Mesothelial cell of epicardium (in vitro differentiated cells): ENCODE measurements at regions not wholly inside any gene's neighbourhood (a gene's known extent, or its start where the extent isn't known, plus 50 kb on each side); places are given as distances from the start of the nearest gene placed in this dataset.

ENCODE experiments used
- DNase-seq, 2 experiments: peaks; one replicate each; pipeline ENCODE4 v3.0.0; 2021; ENCODE audit warnings: low spot score in 2 of 2; ENCODE audit not compliant: unreplicated experiment in 2 of 2
- H3K27ac Mint-ChIP-seq: 2 replicates; pipeline ENCODE4 v1.8.0; 2021; ENCODE audit warnings: mixed read lengths
- H3K27me3 Mint-ChIP-seq: 2 replicates; pipeline ENCODE4 v1.8.0; 2021; ENCODE audit warnings: low read depth, mixed read lengths
- H3K36me3 Mint-ChIP-seq: 2 replicates; pipeline ENCODE4 v1.8.0; 2021; ENCODE audit warnings: mixed read lengths
- H3K4me1 Mint-ChIP-seq: 2 replicates; pipeline ENCODE4 v1.8.0; 2021; ENCODE audit warnings: mixed read lengths
- H3K4me3 Mint-ChIP-seq: 2 replicates; pipeline ENCODE4 v1.8.0; 2021; ENCODE audit warnings: mild to moderate bottlenecking, moderate library complexity, mixed read lengths
- H3K9me3 Mint-ChIP-seq: 2 replicates; pipeline ENCODE4 v1.8.0; 2021; ENCODE audit warnings: mixed read lengths
- TF ChIP-seq, protein P1 (sequence below): fragments of 200-600 bp; sonication (generic); IDR thresholded peaks from one replicate; pipeline ENCODE4 v1.5.0; 2021; ENCODE audit warnings: antibody characterized with exemption; ENCODE audit not compliant: unreplicated experiment

DNA sequence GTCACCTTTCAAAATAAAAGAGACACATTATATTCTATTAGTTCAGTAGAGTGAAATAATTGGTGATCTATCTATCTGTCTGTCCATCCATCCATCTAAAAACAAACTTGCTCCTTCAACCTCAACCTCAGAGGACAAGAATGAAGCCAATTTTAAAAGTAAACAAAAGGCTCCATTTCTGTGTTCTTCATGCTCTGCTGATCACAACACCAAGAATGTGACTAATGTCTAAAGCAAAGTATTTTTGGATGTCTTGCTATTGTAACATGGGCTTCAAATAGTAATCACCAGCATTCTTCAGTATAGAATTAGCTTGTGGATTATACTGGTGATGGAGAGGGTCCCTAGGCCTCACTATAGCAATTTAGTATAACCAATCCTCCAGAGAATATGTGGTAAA lies 1304.4 kb downstream of the MAT2B start:
- H3K9me3 Mint-ChIP-seq: no peaks in the 10 kb centered on the region
- no peak overlapping the region for H3K27ac Mint-ChIP-seq
- H3K27me3 Mint-ChIP-seq: no peaks in the 10 kb centered on the region
- no peaks in the 10 kb centered on the region for H3K36me3 Mint-ChIP-seq
- no peak for DNase-seq
- H3K4me3 Mint-ChIP-seq: no peak overlapping the region
- TF ChIP-seq, protein P1, sequence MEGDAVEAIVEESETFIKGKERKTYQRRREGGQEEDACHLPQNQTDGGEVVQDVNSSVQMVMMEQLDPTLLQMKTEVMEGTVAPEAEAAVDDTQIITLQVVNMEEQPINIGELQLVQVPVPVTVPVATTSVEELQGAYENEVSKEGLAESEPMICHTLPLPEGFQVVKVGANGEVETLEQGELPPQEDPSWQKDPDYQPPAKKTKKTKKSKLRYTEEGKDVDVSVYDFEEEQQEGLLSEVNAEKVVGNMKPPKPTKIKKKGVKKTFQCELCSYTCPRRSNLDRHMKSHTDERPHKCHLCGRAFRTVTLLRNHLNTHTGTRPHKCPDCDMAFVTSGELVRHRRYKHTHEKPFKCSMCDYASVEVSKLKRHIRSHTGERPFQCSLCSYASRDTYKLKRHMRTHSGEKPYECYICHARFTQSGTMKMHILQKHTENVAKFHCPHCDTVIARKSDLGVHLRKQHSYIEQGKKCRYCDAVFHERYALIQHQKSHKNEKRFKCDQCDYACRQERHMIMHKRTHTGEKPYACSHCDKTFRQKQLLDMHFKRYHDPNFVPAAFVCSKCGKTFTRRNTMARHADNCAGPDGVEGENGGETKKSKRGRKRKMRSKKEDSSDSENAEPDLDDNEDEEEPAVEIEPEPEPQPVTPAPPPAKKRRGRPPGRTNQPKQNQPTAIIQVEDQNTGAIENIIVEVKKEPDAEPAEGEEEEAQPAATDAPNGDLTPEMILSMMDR: no peak
- peaks cover 8% of the 10 kb centered on the region for H3K4me1 Mint-ChIP-seq

GRCh38 chr5:164818445-164818844 lies 1313.0 kb downstream of the MAT2B start:
- Mint-ChIP-seq H3K4me1 (no peaks in the 10 kb centered on the region), H3K27ac (no peak overlapping the region), H3K4me3 (no peak overlapping the region)

GRCh38 chr5:164824671-164825070 lies 1319.3 kb downstream of the MAT2B start:
- TF ChIP-seq, protein P1: no peak
- DNase-seq: no peak
- no peak overlapping the region for H3K4me3 Mint-ChIP-seq
- H3K27me3 Mint-ChIP-seq: peaks cover 3% of the 10 kb centered on the region
- H3K36me3 Mint-ChIP-seq: no peaks in the 10 kb centered on the region
- no peaks in the 10 kb centered on the region for H3K9me3 Mint-ChIP-seq
- H3K27ac Mint-ChIP-seq: no peak overlapping the region
- H3K4me1 Mint-ChIP-seq: peaks cover 5% of the 10 kb centered on the region

More at GRCh38 chr5:164818445-164818844, 1313.0 kb downstream of the MAT2B start:
- no peaks in the 10 kb centered on the region for H3K36me3 Mint-ChIP-seq
- no peak for DNase-seq
- H3K9me3 Mint-ChIP-seq: no peaks in the 10 kb centered on the region
- H3K27me3 Mint-ChIP-seq: no peaks in the 10 kb centered on the region
- TF ChIP-seq, protein P1: no peak

- Mint-ChIP-seq H3K9me3 (peaks cover 4% of the 10 kb centered on the region), H3K27me3 (no peaks in the 10 kb centered on the region), H3K4me3 (no peak overlapping the region), H3K4me1 (no peaks in the 10 kb centered on the region), H3K36me3 (no peaks in the 10 kb centered on the region), H3K27ac (no peak overlapping the region)
- DNase-seq: no peak
- TF ChIP-seq, protein P1: no peak
Observed at GRCh38 chr5:164832516-164832915, 1327.1 kb downstream of the MAT2B start.

DNA sequence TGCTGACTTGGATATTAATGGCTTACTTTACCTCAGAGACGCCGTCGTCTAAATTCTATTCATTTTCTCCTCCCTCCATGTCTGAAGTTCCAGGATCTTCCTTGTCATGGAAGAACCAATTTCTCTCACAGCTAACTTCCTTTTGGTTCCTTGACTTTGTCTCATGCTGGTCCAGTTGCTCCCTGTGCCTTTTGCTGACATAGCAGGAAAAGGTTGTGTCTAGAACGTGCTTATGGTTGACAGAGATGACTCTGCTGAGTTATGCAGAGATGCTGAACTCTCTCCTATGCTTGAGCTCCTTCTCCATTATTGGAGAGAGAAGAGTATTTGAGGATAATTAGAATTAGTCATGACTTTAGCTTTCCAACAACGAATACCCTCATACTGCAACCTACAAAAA lies 1338.9 kb downstream of the MAT2B start:
- no peaks in the 10 kb centered on the region for H3K4me1 Mint-ChIP-seq
- TF ChIP-seq, protein P1: no peak
- H3K4me3 Mint-ChIP-seq: no peak overlapping the region
- H3K9me3 Mint-ChIP-seq: peaks cover 31% of the 10 kb centered on the region
- H3K36me3 Mint-ChIP-seq: peaks cover 4% of the 10 kb centered on the region
- no peaks in the 10 kb centered on the region for H3K27me3 Mint-ChIP-seq
- no peak for DNase-seq
- H3K27ac Mint-ChIP-seq: no peak overlapping the region

- Mint-ChIP-seq H3K27me3 (no peaks in the 10 kb centered on the region), H3K9me3 (peaks cover 7% of the 10 kb centered on the region), H3K27ac (no peak overlapping the region), H3K4me1 (no peaks in the 10 kb centered on the region), H3K4me3 (no peak overlapping the region), H3K36me3 (no peaks in the 10 kb centered on the region)
- TF ChIP-seq, protein P1: no peak
- no peak for DNase-seq
Observed at GRCh38 chr5:164860896-164861295, 1355.5 kb downstream of the MAT2B start.
